Activated CD4-positive, alpha-beta T cell treated with anti-CD3 and anti-CD28 coated beads, Interleukin-2, Interleukin-6, amounts not matched to agents 100 ng/mL and 50 ng/mL, durations not matched to agents 16 hours and 8 hours (primary cell): ENCODE measurements at regions not wholly inside any gene's neighbourhood (a gene's known extent, or its start where the extent isn't known, plus 50 kb on each side); places are given as distances from the start of the nearest gene placed in this dataset.

Experiments used
- DNase-seq: peaks from one replicate; pipeline ENCODE4 v3.0.0-alpha.2; 2020

DNA sequence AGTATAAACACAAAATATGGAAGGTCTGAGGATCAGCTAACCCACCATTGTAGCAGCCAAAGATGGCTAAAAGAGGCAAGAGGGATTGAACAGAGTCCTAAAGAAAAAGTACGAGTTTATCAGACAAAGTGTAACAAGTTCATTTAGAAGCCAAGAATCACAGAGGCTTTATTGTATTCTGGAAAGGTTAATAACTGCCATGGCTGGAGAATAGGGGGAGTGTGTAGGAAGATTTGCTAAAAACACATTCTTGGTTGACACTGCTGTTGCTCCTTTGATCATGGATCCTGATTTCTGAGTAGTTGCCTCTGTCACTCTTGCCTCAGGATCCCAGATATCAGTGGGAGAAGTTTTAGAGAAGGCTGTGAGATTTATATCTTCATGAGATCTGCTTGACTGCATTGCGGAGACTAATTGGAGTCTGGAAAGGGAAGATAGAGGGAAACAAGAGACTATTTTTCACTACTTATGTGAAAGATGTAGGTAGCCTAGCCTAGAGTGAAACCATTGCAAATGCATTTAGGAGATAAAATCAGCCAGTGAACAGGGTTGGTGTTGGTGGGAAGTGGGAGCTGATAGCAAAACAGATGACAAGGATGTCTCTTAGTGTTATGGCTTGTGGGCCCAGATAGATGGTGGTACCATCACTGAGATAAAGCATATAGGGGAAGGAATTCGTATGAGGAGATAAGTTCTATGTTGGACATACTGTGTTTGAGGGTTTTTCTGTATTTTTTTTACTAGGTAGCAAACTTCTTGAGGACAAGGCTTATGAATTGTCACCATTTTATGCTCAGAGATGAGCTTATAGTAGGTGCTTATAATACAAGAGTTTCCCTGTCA, 402.9 kb upstream of the PDE3A start:
- DNase-seq, result no peak

GRCh38 chr12:19967001-19967400, 401.3 kb upstream of the PDE3A start:
- DNase-seq, result no peak

DNA sequence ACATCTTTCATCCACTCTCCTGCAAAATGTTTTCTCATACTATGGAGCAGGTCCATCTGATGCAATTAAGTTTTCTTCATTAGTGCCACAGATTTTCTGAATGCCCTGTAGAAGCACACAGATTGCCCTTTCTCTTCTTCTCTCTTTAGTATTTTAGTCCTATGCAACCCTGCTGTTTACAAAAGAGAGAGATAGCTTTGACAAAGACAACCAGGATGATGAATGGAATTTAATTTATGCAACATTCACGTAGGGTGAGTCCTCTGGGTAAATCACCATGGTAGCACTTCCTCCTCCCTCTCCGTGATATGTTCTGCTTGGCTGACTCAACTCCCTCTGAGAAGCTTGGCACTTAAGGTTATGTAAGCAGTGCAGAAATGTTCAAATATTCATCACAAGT, 400.9 kb upstream of the PDE3A start:
- DNase-seq, result no peak

- DNase-seq, result no peak
These were observed 398.2 kb upstream of the PDE3A start for GRCh38 chr12:19970116-19970515.

- no peak for DNase-seq
These were observed 397.5 kb upstream of the PDE3A start for GRCh38 chr12:19970821-19971220.

DNA sequence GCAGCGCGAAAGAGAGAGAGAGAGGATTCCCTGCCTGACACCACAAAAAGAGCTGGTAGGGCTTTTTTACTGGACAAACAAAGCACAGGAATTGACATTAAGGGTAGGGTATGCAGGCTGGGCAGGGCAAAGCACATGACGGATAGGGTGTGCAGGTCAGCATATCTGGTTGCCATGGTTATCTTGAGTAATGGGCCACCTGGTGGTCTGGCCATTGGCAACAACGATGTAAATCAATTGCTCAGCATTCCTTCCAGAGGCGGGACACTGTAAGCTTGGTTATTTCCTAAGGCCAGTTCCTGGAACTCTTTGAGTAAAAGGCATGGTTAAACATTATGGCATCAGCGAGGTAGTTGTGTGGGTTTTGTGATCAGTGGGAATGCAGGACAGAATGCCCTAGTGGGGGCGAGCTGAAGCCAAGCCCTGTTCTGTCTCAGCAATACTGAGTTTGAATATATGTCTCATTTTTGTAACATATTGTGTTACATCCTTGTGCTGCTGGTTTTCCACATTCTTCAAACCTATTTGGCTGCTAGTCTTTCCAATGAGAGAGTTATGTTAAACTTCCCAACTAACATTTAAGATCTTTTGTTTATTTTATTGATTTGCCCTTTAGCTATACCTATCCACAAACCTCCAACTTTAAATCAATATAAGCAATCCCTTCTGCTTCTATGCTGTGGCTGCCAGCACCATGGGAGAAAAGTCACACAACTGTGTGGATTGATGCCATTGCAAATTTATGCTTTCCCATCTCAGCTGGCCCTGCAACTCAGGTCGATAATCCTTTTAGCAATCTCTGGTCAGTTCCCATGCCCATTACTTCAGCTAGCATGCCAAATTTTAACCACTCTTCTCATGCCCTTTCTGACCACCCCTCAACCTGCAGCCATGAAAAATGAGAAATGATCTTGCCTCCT, 396.7 kb upstream of the PDE3A start:
- DNase-seq, result no peak

DNA sequence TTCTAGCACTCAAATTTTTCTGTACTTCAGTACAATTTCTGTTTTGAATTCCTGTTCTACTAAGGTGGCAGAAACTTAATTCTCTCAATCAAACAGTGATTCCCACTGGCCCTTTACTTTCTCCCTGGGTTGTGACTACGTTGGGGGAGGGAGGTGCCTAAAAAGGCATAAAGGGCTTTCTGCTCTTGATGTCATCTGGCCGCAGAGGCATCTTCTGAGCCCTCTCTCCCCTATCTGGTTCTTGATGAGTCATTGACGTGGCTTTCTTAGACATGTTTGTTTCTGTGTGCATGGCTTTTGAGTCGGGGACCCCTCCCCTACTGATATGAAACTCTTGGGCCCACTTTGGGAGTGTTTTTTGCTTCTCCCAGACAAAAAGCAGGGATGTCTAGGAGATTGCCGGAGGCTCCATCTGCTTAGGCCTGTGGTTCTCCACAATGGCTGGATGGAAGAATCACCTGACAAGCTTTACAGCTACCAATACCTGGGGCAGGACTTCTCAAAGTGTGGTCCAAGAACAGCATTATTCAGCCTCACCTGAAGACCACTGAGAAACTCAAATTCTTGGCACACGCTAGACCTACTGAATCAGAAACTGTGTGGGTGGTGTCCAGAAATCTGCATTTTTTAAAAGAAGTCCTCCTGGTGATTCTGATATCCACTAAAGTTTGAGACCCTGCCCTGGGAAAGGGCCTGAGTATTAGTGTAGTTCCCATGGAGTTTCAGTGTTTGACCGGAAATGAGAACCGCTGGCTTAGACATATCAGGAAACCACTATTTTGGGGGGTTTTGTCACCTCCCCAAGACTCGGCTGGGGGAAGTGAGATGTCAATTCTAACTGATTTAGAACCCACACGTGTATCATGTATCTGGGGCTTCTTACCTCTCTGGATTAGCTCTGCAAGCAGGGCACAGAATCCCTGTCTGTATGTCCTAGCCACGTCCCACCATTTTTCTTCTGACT, 395.7 kb upstream of the PDE3A start:
- DNase-seq, result peak; percentile 31

DNA sequence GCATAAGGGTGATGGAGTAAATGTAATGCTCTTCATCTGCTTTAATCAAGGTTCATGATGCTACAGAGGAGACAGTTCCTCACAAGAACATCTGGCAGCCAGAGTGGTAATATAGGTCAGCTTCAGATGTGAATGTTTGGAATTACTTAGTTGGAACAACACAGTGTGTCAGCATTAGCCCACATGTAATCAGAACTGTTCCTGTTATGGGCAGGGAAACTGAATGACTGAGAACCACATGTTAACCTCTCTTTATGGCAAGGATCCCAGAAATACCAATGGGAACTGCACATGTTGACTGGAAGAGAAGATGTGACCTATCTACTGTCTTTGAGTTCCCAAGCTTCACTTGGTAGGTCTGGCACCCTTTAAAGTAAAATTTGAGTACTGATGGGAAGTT, 390.1 kb upstream of the PDE3A start:
- no peak for DNase-seq

DNA sequence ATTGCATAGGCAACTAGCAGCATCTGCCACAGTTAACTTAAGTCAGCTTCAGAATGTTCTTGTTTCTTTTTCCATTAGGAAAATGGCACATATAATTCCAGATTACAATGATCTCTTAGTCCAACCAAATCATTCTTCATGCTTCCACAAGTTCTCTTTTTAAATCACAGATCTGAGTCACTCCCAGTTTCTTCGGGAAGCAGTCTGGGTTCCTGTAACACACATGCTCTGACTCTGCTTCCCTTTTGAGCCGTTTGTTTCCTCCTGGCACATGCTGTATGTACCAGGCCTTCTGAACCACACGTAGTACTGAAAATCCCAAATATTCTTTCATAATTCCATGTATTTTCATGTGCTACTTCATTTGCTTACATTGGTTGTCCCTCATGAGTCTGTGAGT, 388.8 kb upstream of the PDE3A start:
- DNase-seq, result no peak

GRCh38 chr12:19981944-19982343, 386.4 kb upstream of the PDE3A start:
- no peak for DNase-seq

- DNase-seq, result no peak
These were observed 380.3 kb upstream of the PDE3A start for GRCh38 chr12:19988001-19988400.

DNA sequence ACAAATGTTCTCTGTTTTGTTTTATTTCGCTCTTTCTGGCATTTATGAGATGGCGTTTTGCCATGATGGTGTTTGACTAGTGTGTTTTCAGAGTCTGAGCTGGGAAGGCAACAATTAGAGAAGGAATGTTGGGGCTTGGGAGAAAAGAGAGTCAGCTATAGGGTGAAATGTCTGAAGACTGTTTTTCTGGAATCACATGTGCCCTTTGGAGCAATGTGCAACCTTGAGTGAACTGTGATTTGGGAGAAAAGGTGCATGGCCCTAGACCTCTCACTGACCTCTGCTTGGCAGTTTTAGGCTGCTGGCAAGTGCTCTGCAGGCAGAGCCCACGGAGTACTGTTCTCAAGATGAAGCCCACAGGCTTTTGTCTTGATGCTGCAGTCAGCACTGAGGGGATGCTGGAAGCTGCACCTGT, 379.9 kb upstream of the PDE3A start:
- DNase-seq, result no peak

DNA sequence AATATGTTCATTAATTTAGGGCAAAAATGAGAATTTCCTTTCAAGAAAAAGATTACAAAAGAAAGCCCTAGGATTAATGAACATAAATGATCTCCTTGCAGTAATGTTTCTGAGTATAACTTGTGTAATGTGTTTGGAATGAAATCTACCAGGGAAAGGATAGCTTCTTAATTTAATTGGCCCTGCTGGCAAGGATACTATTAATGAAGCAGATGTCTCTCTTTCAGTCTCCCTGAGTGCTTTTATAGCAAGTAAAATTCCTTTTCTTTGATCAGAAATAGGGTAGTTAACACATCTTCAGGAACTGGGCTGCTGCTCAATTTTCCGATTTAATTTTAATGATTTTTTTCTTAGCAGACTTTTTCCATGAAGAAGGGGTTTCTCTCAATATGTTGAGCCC, 379.4 kb upstream of the PDE3A start:
- DNase-seq, result no peak

- DNase-seq, result no peak
These were observed 377.2 kb upstream of the PDE3A start for GRCh38 chr12:19991146-19991545.

- DNase-seq, result no peak
These were observed 376.0 kb upstream of the PDE3A start for GRCh38 chr12:19992311-19992710.

- no peak for DNase-seq
These were observed 373.4 kb upstream of the PDE3A start for GRCh38 chr12:19994968-19995367.

- no peak for DNase-seq
These were observed 370.5 kb upstream of the PDE3A start for GRCh38 chr12:19997656-19998400.

GRCh38 chr12:19998411-19998810, 369.9 kb upstream of the PDE3A start:
- no peak for DNase-seq

- DNase-seq, result no peak
These were observed 369.2 kb upstream of the PDE3A start for GRCh38 chr12:19998961-19999804.

GRCh38 chr12:19999805-20000138, 368.6 kb upstream of the PDE3A start:
- no peak for DNase-seq

GRCh38 chr12:20000229-20000849, 368.0 kb upstream of the PDE3A start:
- DNase-seq, result no peak
